Immature natural killer cell (primary cell): ENCODE measurements at regions not wholly inside any gene's neighbourhood (a gene's known extent, or its start where the extent isn't known, plus 50 kb on each side); places are given as distances from the start of the nearest gene placed in this dataset.

Source experiments
- DNase-seq, 3 donors: peaks; one replicate each; pipeline ENCODE4 v3.0.0; 2022; ENCODE audit warnings: mixed read lengths in 1 of 3
- H3K27ac Mint-ChIP-seq, 6 donors: one replicate each; pipeline ENCODE4 v1.8.0; 2020; ENCODE audit warnings: mixed read lengths in 6 of 6, mild to moderate bottlenecking in 5 of 6, inconsistent platforms in 4 of 6, moderate library complexity in 3 of 6
- H3K27me3 Mint-ChIP-seq, 3 donors: one replicate each; pipeline ENCODE4 v1.8.0; 2020 to 2021; ENCODE audit warnings: low read depth in 3 of 3, mild to moderate bottlenecking in 3 of 3, mixed read lengths in 3 of 3, moderate library complexity in 3 of 3, inconsistent platforms in 1 of 3
- H3K36me3 Mint-ChIP-seq, 3 donors: one replicate each; pipeline ENCODE4 v1.8.0; 2020; ENCODE audit warnings: mixed read lengths in 3 of 3, inconsistent platforms in 2 of 3, mild to moderate bottlenecking in 2 of 3
- H3K4me1 Mint-ChIP-seq, 2 donors: one replicate each; pipeline ENCODE4 v1.8.0; 2020; ENCODE audit warnings: inconsistent platforms in 2 of 2, mild to moderate bottlenecking in 2 of 2, mixed read lengths in 2 of 2, moderate library complexity in 1 of 2
- H3K4me3 Mint-ChIP-seq, 5 donors: one replicate each; pipeline ENCODE4 v1.8.0; 2020; ENCODE audit warnings: mild to moderate bottlenecking in 5 of 5, mixed read lengths in 5 of 5, inconsistent platforms in 3 of 5, moderate library complexity in 3 of 5
- H3K9me3 Mint-ChIP-seq, 6 donors: one replicate each; pipeline ENCODE4 v1.8.0; 2020; ENCODE audit warnings: mild to moderate bottlenecking in 6 of 6, mixed read lengths in 6 of 6, inconsistent platforms in 4 of 6, moderate library complexity in 3 of 6

DNA sequence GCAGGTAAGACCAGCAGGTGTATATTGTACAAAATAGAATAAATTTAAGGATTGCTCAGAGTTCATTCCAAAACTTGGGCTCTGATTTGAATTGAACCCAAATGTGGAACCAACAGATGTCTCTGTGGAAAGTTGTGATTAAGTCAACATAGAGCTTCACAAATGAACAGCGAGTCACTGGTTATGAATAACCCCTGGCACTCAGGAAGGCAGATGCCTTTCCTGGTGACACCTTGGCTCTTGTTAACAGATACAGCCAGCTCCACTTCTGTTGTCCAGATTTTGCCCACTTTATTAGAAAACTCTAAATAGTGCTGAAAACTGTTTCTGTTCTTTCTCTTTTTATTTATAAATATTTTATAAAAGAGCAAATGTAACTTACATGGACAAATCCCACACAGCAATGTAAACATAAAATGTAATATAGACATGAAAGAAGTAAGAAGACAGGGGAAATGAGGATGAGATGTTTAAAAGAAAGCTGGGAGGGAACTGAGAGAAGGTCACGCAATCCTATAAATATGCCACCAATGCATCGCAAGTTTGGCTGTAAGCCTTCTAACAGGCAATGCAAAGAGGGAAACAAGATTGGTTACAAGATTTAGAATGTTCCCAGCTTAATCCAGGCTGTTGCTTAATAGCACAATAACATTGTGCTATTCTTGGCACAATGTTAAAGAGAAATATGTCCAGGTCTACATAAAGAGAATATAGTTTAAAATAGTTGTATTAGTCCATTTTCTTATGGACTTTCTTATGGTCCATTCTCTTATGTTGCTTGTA, 495.5 kb downstream of the TAFA4 start:
- DNase-seq: no peak
- no peaks in the 10 kb centered on the region for H3K4me1 Mint-ChIP-seq

DNA sequence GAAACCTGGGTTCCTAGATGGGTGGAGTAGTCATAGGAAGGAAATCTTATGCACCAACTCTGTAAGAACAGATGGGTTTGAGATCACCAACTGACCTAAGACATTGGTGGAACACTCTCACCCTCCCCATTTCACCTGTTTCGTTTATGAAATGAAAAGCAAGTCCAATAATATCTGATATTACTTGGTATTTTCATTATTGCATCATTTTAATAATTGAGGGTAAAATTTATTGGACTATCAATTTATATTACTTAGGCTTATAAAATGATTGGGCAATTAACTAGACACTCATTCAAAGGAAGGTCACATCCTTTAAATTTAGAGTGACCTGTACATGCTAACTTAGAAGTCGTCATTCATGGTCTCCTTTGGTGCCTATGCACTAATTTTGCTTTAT, 503.9 kb downstream of the TAFA4 start:
- H3K4me1 Mint-ChIP-seq: no peaks in the 10 kb centered on the region
- no peak for DNase-seq
- H3K4me3 Mint-ChIP-seq: no peak overlapping the region
- no peak overlapping the region for H3K27ac Mint-ChIP-seq
- peaks cover 0 to 4% (median 1%) of the 10 kb centered on the region in 3 donors for H3K27me3 Mint-ChIP-seq
- peaks cover 0 to 2% (median 0%) of the 10 kb centered on the region in 6 donors for H3K9me3 Mint-ChIP-seq
- H3K36me3 Mint-ChIP-seq: no peaks in the 10 kb centered on the region

More for the DNA sequence above, 495.5 kb downstream of the TAFA4 start:
- peaks cover 0 to 4% (median 0%) of the 10 kb centered on the region in 6 donors for H3K9me3 Mint-ChIP-seq
- H3K27ac Mint-ChIP-seq: no peak overlapping the region
- H3K27me3 Mint-ChIP-seq: peaks cover 0 to 1% (median 0%) of the 10 kb centered on the region in 3 donors
- H3K36me3 Mint-ChIP-seq: no peaks in the 10 kb centered on the region
- H3K4me3 Mint-ChIP-seq: no peak overlapping the region

DNA sequence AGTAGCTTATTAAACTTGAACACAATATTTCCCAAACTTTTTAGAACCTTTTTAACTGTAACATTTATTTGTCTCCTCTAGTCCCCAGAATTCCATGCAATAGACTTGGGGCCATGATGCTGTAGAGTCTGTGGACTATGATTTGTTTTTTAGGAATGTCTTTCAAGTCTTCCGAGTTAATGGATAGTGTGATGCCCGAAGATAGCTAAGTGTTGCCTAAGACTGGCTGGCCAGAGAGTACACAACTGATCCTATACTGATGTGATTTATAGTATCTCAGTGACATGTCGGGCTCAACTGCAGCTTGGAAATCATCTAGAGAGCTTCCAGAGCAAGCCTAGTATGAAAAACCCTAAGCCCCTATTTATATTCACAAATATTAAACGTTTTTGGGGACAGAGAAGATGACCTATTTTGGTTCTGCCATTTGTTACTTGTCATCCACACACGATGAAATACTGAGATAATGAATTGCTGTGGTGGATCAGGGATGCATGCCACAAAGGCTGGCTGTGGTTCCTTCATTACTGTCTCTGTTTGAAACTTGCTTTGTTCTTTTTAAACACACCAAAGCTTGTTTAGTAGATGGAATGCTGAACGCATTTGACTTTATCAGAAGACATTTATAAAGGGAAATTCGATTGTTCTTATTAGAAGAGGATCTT, 507.4 kb downstream of the TAFA4 start:
- peaks cover 0 to 5% (median 0%) of the 10 kb centered on the region in 3 donors for H3K27me3 Mint-ChIP-seq
- DNase-seq: no peak
- H3K27ac Mint-ChIP-seq: no peak overlapping the region
- H3K4me1 Mint-ChIP-seq: no peaks in the 10 kb centered on the region
- H3K9me3 Mint-ChIP-seq: peaks cover 0 to 2% (median 0%) of the 10 kb centered on the region in 6 donors
- no peak overlapping the region for H3K4me3 Mint-ChIP-seq
- H3K36me3 Mint-ChIP-seq: no peaks in the 10 kb centered on the region

DNA sequence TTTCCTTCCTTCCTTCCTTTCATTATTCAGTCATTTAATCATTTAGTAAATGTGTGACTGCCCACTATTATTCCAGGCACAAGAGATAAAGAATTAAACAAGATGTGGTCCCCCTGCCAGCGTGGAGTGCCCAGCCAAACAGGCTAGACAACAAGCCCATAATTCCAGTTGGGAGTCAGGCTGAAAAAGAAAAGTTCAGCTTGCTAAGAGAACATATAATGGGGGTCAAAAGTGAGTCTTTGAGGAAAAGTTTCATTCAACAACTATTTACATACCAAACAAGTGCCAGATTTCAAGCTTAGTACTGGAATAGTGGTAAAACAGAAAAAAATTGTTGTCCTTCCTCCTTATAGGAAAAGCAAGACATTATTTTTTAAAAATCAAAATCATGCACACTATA, 523.7 kb downstream of the TAFA4 start:
- Mint-ChIP-seq H3K9me3 (peaks cover under 1 to 9% (median 5%) of the 10 kb centered on the region in 6 donors), H3K4me1 (no peaks in the 10 kb centered on the region), H3K36me3 (no peaks in the 10 kb centered on the region), H3K4me3 (no peak overlapping the region), H3K27me3 (no peaks in the 10 kb centered on the region), H3K27ac (no peak overlapping the region)
- DNase-seq: no peak

DNA sequence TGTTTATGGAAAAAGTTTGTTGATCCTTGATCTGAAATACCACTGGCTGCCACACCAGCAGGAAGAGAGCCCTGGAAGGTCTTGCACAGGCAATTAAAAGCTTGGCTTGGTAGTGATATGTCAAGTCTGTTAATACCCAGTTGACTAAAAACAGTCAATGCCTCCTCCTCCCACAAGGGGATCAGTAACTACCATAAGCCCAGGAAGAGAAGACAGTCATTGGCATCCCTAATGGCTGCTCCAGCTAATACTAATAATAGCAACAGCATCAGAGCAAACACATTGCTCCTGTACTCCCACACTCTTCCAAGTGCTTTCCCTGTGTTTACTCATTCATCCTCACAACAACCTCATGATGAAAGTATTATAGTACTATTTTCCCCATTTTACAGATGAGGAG, 528.6 kb downstream of the TAFA4 start:
- DNase-seq: no peak
- H3K4me3 Mint-ChIP-seq: no peak overlapping the region
- no peaks in the 10 kb centered on the region for H3K36me3 Mint-ChIP-seq

DNA sequence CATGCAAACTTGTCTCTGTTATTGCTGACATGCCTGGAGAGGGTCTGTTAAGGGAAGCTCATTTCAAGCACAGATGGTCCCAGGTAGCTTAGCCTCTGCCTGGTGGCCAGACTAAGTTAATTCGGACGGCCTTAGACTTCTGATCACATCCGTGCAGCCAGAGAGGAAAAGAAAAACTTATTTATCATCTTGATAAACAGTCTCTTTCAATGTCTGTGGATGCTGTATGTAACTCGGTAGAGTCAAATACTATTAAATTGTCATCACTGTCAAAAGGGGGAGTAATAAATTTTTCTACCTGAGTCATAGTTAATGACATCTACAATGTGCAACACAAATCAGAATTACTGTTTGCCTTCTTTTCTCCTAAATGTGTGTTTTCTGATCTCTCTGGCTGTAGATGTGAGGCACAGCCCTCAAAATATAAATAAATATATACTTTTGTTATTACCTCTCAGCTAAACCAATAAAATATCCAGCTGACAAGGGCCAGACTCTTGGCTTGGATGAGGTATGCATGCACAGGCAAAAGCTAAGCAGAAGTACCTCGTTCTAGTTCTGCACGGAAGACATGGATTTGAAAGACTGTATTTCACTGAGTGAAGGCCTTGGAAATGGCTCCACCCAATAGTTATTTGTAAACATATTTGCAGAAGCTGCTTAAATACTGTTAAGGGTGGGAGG, 530.0 kb downstream of the TAFA4 start:
- Mint-ChIP-seq H3K36me3 (no peaks in the 10 kb centered on the region), H3K9me3 (peaks cover 0 to 10% (median 5%) of the 10 kb centered on the region in 6 donors), H3K27me3 (peaks cover 0 to 3% (median 1%) of the 10 kb centered on the region in 3 donors), H3K27ac (no peak overlapping the region), H3K4me3 (no peak overlapping the region), H3K4me1 (no peaks in the 10 kb centered on the region)
- DNase-seq: no peak

More for the DNA sequence above, 528.6 kb downstream of the TAFA4 start:
- H3K27ac Mint-ChIP-seq: no peak overlapping the region
- no peaks in the 10 kb centered on the region for H3K4me1 Mint-ChIP-seq
- peaks cover 0 to 10% (median 4%) of the 10 kb centered on the region in 6 donors for H3K9me3 Mint-ChIP-seq
- peaks cover 0 to 3% (median 0%) of the 10 kb centered on the region in 3 donors for H3K27me3 Mint-ChIP-seq

DNA sequence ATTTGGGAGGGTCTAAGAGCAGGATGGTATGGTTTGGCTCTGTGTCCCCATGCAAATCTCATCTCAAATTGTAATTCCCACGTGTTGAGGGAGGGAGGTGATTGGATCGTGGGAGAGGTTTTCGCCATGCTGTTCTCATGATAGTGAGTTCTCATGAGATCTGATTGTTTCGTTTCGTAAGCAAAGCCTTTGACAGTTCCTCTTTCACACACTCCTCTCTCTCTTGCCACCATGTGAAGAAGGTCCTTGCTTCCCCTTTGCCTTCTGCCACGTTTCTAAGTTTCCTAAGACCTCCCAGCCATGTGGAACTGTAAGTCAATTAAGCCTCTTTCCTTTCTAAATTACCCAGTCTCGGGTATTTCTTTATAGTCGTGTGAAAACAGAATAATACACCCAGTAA, 553.7 kb downstream of the TAFA4 start:
- no peaks in the 10 kb centered on the region for H3K4me1 Mint-ChIP-seq
- no peak for DNase-seq
- no peaks in the 10 kb centered on the region for H3K27me3 Mint-ChIP-seq
- H3K27ac Mint-ChIP-seq: no peak overlapping the region
- peaks cover 0 to 33% (median 18%) of the 10 kb centered on the region in 6 donors for H3K9me3 Mint-ChIP-seq
- H3K4me3 Mint-ChIP-seq: no peak overlapping the region
- peaks cover 0 to 10% (median 0%) of the 10 kb centered on the region in 3 donors for H3K36me3 Mint-ChIP-seq

DNA sequence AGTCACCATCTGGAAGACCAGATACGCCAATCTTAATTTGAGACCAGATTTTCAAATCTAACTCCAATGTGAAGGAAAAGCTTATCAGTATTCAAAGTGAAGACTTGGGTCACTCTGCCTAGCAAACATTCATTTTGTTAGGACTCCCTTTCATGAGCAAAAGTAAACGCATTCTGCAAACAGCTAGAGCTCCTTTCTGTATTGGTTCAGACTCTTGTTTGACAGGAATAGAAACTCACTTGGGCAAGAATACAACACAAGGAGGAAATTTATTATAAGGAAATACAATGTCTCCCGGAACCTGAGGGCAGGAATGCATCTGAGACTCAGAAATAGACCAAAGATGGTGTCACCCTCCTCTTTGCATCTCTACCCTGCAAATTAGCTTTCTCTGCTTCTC, 558.6 kb downstream of the TAFA4 start:
- H3K4me1 Mint-ChIP-seq: no peaks in the 10 kb centered on the region

DNA sequence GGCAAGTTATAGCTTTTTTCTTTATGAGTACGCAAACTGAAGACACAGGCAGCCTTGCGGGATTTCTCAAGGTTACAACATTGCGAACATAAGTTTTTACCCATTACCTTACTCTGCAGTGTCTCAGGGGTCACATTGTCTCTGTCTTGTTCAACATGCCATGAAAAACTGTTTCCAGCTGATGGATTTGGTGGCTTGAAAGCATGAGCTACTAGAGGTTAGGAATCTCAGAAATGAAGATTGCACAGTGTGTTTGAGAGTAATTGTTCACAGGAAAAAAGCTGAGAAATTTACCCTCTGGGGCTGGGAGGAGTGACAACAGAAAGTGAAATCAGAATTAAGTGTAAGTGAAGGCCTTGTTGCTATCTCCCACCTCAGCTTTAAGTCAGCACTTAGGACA, 568.6 kb downstream of the TAFA4 start:
- Mint-ChIP-seq H3K27ac (no peak overlapping the region), H3K4me3 (no peak overlapping the region), H3K36me3 (no peaks in the 10 kb centered on the region), H3K27me3 (peaks cover 0 to 4% (median 2%) of the 10 kb centered on the region in 3 donors), H3K9me3 (peaks cover 0 to 15% (median 5%) of the 10 kb centered on the region in 6 donors), H3K4me1 (no peaks in the 10 kb centered on the region)
- DNase-seq: no peak

More for the DNA sequence above, 558.6 kb downstream of the TAFA4 start:
- Mint-ChIP-seq H3K9me3 (peaks cover 0 to 20% (median 7%) of the 10 kb centered on the region in 6 donors), H3K27ac (no peak overlapping the region), H3K36me3 (peaks cover 0 to 7% (median 0%) of the 10 kb centered on the region in 3 donors), H3K27me3 (peaks cover 0 to 5% (median 1%) of the 10 kb centered on the region in 3 donors), H3K4me3 (no peak overlapping the region)
- no peak for DNase-seq

DNA sequence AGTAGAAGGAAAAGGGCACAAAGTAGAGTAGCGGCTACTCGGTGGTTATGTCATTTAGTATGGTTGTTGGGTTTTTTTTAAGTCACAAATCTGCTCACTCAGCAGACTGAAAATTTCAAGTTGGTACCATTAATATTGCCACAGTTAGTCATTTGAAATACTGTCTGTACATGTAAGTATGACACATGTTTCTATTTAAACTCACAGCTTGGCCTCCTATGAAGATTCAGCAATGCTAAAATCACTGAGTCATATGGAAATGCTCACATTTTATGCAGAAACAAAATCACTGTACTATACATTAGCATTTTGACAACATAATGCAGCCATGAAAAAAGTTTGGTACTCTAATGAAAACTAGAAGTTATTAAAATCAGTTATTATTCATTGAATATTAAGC, 571.9 kb downstream of the TAFA4 start:
- Mint-ChIP-seq H3K36me3 (no peaks in the 10 kb centered on the region), H3K27me3 (peaks cover 0 to 2% (median 2%) of the 10 kb centered on the region in 3 donors)

DNA sequence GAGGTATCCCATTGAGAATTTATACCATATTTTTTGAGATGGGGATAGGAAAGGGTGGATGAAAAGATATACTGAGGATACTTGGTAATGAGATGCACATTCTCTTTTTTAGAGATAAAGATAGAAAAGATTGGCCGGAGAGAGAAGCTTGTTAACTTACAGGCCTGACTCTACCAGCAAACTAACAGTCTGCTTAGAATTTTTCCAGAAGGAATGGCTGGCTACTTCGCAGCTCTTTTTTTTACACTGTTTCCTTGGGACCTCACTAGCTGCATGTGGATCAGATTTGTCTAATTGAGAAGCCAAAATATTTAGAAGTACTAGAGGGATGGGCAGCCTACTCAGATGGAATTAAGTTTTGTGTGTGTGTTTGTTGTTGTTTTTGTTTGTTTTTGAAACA, 586.6 kb downstream of the TAFA4 start:
- Mint-ChIP-seq H3K9me3 (peaks cover 0 to 15% (median 2%) of the 10 kb centered on the region in 6 donors), H3K4me3 (no peak overlapping the region)
- no peak for DNase-seq

More for the DNA sequence above, 571.9 kb downstream of the TAFA4 start:
- peaks cover 0 to 9% (median 4%) of the 10 kb centered on the region in 6 donors for H3K9me3 Mint-ChIP-seq
- no peak overlapping the region for H3K4me3 Mint-ChIP-seq
- H3K4me1 Mint-ChIP-seq: no peaks in the 10 kb centered on the region
- DNase-seq: no peak
- H3K27ac Mint-ChIP-seq: no peak overlapping the region

DNA sequence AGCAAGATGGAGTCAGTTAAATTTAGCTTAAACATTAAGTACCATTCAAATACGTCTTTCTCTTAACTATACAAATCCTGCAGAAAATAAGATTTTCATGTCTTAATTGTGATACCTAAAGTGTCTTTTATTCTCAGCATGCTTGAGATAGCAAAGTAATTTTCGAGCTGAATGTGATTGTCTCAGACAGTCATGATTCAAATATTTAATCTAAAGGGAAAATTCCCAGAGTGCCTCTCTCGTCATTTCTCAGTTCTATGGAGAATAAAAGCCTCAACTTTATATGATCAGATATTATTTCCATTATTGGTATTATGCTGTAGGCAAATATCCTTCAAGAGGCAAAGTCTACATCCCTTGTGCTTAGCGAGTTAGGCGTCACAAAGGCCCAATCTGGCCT, 589.9 kb downstream of the TAFA4 start:
- no peak overlapping the region for H3K27ac Mint-ChIP-seq
- no peak for DNase-seq
- H3K9me3 Mint-ChIP-seq: peaks cover 0 to 9% (median under 1%) of the 10 kb centered on the region in 6 donors
- H3K4me1 Mint-ChIP-seq: no peaks in the 10 kb centered on the region
- peaks cover 0 to 2% (median 0%) of the 10 kb centered on the region in 3 donors for H3K27me3 Mint-ChIP-seq
- no peak overlapping the region for H3K4me3 Mint-ChIP-seq
- H3K36me3 Mint-ChIP-seq: no peaks in the 10 kb centered on the region

More for the DNA sequence above, 586.6 kb downstream of the TAFA4 start:
- no peaks in the 10 kb centered on the region for H3K27me3 Mint-ChIP-seq
- no peaks in the 10 kb centered on the region for H3K36me3 Mint-ChIP-seq
- no peak overlapping the region for H3K27ac Mint-ChIP-seq
- no peaks in the 10 kb centered on the region for H3K4me1 Mint-ChIP-seq

DNA sequence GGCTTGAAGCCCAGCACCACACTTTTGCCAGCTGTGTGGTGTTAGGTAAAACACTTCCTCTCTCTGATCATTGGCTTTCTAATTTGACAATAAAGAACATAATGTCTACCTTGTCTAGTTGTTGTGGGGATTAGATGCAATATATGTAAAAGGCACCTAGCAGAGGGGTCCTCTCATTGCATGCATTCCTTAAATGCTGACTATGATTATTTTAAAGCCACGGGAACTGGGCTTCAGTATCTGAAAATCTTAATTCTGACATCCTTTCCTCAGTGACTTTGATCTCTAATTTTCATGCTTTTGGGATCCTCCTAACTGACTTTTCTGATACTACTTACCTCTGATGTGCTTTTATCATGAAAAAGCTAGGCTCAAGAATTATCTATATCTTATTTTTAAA, 596.3 kb downstream of the TAFA4 start:
- Mint-ChIP-seq H3K27ac (no peak overlapping the region), H3K9me3 (peaks cover 0 to 18% (median 0%) of the 10 kb centered on the region in 6 donors), H3K4me1 (no peaks in the 10 kb centered on the region), H3K36me3 (no peaks in the 10 kb centered on the region), H3K27me3 (peaks cover 0 to 2% (median 2%) of the 10 kb centered on the region in 3 donors), H3K4me3 (no peak overlapping the region)
- DNase-seq: no peak
